HFF-Myc (cell line): ENCODE measurements at regions not wholly inside any gene's neighbourhood (a gene's known extent, or its start where the extent isn't known, plus 50 kb on each side); places are given as distances from the start of the nearest gene placed in this dataset.

Experiments used
- DNase-seq: peaks from one replicate; pipeline ENCODE4 v3.0.0-alpha.2; 2011; ENCODE audit warnings: low read depth; ENCODE audit errors: extremely low read depth
- H3K4me3 ChIP-seq: replicated peaks from 2 replicates; pipeline ENCODE4 v1.5.1; 2011; ENCODE audit warnings: low read depth, mild to moderate bottlenecking, control low read depth, low read length
- CTCF ChIP-seq: IDR thresholded peaks from 2 replicates; pipeline ENCODE4 v1.5.1; 2012; ENCODE audit warnings: mild to moderate bottlenecking, low read depth, low read length, control low read depth; ENCODE audit errors: missing control alignments

- no peak for DNase-seq
- no peak for TF ChIP-seq CTCF
- H3K4me3 ChIP-seq, result no peak overlapping the region
Measured at GRCh38 chr19:31064491-31064890, 284.7 kb downstream of the TSHZ3 start.

- no peak for TF ChIP-seq CTCF
- no peak for DNase-seq
- no peak overlapping the region for H3K4me3 ChIP-seq
Measured at GRCh38 chr19:31058676-31059340, 290.4 kb downstream of the TSHZ3 start.

- H3K4me3 ChIP-seq, result no peak overlapping the region
- no peak for DNase-seq
- TF ChIP-seq CTCF, result no peak
Measured at GRCh38 chr19:31057476-31057875, 291.8 kb downstream of the TSHZ3 start.

- H3K4me3 ChIP-seq, result no peak overlapping the region
- DNase-seq, result no peak
- TF ChIP-seq CTCF, result no peak
Measured at GRCh38 chr19:31055454-31055853, 293.8 kb downstream of the TSHZ3 start.

- H3K4me3 ChIP-seq, result no peak overlapping the region
- TF ChIP-seq CTCF, result peak; percentile 56
- peak; percentile 14 for DNase-seq
Measured at GRCh38 chr19:31054430-31054829, 294.8 kb downstream of the TSHZ3 start.

- H3K4me3 ChIP-seq, result no peak overlapping the region
- no peak for DNase-seq
- TF ChIP-seq CTCF, result no peak
Measured at GRCh38 chr19:31049431-31049830, 299.8 kb downstream of the TSHZ3 start.

- no peak for TF ChIP-seq CTCF
- H3K4me3 ChIP-seq, result no peak overlapping the region
- no peak for DNase-seq
Measured at GRCh38 chr19:31046024-31046423, 303.2 kb downstream of the TSHZ3 start.
